Suprapubic skin (tissue), 3 donors: ENCODE measurements at regions not wholly inside any gene's neighbourhood (a gene's known extent, or its start where the extent isn't known, plus 50 kb on each side); places are given as distances from the start of the nearest gene placed in this dataset.

Source experiments
- POLR2A ChIP-seq, 2 donors: fragments of 450-650 bp; IDR thresholded peaks; one replicate each; pipeline ENCODE4 v1.6.1; 2017; ENCODE audit warnings: antibody characterized with exemption in 2 of 2, mild to moderate bottlenecking in 2 of 2, moderate library complexity in 2 of 2
- TF ChIP-seq, protein P1 (sequence below), 2 donors: fragments of 200-600 bp in 1 of 2; fragments of 450-650 bp in 1 of 2; sonication (generic) in 1 of 2; IDR thresholded peaks; one replicate each; pipeline ENCODE4 v1.5.1; 2016 to 2019; ENCODE audit warnings: antibody characterized with exemption in 2 of 2, mild to moderate bottlenecking in 1 of 2, moderate library complexity in 1 of 2

DNA sequence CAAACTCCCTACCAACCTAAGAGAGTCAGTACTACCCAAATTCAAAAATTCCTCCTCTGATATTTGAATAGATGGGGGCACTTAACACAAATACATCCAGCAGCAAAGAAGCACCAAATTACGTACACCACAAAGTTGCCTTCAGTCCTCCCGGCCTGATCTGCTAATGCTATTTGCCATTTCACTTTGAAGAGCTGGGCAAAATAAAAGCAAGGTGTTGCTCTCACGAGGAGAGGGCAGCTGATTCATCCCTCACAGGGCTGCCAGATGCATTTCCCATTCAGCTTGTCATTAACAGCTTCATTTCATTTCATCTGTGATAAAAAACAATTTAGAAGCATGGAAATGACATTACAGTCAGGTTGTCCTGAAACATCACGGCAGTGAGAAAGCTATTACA is 283.4 kb upstream of the VEPH1 start:
- no peak for TF ChIP-seq POLR2A (IDR thresholded peaks at IDR 0.05)
- TF ChIP-seq, protein P1, sequence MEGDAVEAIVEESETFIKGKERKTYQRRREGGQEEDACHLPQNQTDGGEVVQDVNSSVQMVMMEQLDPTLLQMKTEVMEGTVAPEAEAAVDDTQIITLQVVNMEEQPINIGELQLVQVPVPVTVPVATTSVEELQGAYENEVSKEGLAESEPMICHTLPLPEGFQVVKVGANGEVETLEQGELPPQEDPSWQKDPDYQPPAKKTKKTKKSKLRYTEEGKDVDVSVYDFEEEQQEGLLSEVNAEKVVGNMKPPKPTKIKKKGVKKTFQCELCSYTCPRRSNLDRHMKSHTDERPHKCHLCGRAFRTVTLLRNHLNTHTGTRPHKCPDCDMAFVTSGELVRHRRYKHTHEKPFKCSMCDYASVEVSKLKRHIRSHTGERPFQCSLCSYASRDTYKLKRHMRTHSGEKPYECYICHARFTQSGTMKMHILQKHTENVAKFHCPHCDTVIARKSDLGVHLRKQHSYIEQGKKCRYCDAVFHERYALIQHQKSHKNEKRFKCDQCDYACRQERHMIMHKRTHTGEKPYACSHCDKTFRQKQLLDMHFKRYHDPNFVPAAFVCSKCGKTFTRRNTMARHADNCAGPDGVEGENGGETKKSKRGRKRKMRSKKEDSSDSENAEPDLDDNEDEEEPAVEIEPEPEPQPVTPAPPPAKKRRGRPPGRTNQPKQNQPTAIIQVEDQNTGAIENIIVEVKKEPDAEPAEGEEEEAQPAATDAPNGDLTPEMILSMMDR (IDR thresholded peaks at IDR 0.05): no peak
